ENCODE measurements at regions not wholly inside any gene's neighbourhood (a gene's known extent, or its start where the extent isn't known, plus 50 kb on each side); places are given as distances from the start of the nearest gene placed in this dataset.

DNA sequence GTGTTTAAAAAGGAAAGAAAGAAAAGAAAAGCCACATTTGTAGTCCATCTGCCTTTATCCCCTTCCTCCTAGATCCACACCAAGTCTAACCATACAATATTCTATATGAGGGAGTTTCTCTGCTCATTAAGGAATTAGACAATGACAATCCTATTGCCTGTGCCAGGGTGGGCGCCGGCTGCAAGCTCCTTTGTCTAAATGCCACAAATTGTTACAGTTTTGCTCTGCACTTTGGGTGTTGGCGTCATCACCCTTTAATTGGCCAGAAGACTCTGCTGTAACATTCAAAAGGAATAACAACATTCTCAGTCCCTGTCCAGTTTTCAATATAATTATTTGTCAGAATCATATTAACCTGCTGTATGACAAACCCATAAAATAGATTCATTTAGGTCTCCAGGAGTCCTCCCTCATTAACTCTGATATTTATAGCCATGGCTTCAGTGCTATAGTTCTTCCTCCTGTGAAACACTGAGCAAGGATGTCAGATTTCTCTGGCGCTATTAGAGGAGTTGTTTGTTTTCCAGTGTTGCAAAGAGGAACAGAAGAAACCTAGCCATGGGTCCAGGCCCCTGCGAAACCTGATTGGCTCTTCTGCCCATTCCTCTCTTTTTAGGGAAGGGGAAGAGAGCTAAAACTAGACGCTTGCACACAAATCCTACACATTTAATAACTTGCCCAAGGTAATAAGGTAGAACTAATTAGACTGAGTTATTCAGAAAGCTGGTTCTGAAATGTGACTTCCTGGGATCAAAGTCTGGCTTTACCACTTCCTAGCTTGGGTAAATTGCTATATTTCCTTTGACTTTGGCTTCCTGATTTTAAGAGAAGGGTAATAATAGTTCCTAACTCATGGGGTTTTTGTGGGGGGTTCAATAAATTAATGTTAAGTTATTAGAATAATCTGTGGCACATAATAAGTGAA is 112.4 kb downstream of the CD47 start:
- in situ Hi-C loops (cut with HindIII; ENCODE audit: low sequenced_read_pairs) = no loop called here
- H3K4me3 ChIP-seq (ENCODE audit: low read depth, low read length) = no peak overlapping the region
- no peak for DNase-seq (ENCODE audit: low read depth)
- TF ChIP-seq, protein P1, sequence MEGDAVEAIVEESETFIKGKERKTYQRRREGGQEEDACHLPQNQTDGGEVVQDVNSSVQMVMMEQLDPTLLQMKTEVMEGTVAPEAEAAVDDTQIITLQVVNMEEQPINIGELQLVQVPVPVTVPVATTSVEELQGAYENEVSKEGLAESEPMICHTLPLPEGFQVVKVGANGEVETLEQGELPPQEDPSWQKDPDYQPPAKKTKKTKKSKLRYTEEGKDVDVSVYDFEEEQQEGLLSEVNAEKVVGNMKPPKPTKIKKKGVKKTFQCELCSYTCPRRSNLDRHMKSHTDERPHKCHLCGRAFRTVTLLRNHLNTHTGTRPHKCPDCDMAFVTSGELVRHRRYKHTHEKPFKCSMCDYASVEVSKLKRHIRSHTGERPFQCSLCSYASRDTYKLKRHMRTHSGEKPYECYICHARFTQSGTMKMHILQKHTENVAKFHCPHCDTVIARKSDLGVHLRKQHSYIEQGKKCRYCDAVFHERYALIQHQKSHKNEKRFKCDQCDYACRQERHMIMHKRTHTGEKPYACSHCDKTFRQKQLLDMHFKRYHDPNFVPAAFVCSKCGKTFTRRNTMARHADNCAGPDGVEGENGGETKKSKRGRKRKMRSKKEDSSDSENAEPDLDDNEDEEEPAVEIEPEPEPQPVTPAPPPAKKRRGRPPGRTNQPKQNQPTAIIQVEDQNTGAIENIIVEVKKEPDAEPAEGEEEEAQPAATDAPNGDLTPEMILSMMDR (IDR thresholded peaks at IDR 0.05; ENCODE audit: low read depth, low read length, missing control alignments) = no peak

DNA sequence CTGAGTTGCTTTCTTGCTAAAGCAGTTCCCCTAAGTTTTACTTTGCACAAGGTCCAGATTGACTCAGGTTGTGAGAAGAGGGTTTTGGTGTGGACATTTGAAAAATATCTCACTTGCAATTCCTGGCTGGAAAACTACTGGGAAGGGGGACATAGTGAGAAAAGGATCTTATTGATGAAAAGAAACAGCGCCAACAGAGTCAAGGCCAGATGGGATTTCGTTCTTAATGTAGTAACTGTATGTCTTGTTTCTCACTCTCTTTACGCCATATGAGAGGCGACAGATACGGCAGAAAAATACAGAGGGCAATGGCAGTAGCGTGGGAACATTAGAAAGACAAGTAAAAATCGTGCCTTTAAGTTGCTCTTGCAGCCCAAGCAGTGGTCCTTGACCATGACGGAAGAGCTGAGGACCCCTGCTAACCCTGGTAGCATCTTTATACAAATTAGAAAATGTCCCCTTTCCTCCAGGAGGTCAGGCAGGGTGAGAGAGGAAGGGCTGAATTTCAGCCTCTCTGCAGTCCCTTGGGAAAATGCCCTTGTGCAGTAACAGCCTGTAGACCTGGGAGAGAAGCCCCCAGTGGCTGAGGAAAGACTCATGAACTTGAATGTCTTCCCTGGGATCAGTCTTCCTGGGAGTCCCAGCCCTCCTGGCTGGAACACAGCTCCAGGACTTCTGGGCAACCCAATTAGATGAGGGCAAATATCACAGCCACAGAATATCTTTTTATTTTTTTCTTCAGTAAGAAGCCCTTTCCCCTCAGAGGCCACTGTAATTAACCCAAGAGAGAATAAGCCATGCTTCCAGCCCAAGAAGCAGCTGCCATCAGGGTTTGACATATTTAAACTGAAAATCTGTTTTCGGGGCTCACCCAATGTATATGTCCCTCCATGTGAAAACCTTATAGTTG is 113.4 kb downstream of the CD47 start:
- in situ Hi-C loops (cut with HindIII; ENCODE audit: low sequenced_read_pairs) = no loop called here
- DNase-seq (ENCODE audit: low read depth) = no peak
- TF ChIP-seq, protein P1 (IDR thresholded peaks at IDR 0.05; ENCODE audit: low read depth, low read length, missing control alignments) = no peak
- H3K4me3 ChIP-seq (ENCODE audit: low read depth, low read length) = no peak overlapping the region

DNA sequence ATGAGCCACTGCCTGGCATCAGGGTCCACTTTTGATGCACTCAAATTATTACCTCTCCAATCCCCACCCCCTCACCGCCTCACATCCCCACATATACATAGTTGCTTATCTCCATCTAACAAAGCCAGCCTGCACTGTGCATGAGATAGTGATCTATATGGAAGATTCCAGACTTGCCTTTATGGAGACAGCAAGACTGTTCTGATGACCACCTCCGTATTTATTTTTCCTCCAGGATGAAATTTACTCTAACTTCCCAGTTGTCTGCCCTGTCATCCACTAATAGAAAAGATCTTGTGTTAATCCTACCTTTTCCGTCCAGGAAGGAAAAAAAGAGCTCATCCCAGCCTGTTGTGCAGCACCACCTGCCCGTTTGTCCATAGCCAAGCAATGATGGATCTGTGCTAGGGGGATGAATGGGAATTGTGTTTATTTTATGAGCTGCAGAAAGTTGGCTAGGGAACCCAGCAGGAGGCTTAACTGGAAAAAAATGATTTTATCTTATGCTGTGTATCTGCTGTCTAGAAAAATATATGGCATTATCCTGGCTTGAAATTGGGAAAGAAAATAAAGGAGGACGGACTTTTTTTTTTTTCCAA is 114.5 kb downstream of the CD47 start:
- DNase-seq (ENCODE audit: low read depth) = no peak
- no peak overlapping the region for H3K4me3 ChIP-seq (ENCODE audit: low read depth, low read length)
- in situ Hi-C loops (cut with HindIII; ENCODE audit: low sequenced_read_pairs) = no loop called here
- TF ChIP-seq, protein P1 (IDR thresholded peaks at IDR 0.05; ENCODE audit: low read depth, low read length, missing control alignments) = no peak

DNA sequence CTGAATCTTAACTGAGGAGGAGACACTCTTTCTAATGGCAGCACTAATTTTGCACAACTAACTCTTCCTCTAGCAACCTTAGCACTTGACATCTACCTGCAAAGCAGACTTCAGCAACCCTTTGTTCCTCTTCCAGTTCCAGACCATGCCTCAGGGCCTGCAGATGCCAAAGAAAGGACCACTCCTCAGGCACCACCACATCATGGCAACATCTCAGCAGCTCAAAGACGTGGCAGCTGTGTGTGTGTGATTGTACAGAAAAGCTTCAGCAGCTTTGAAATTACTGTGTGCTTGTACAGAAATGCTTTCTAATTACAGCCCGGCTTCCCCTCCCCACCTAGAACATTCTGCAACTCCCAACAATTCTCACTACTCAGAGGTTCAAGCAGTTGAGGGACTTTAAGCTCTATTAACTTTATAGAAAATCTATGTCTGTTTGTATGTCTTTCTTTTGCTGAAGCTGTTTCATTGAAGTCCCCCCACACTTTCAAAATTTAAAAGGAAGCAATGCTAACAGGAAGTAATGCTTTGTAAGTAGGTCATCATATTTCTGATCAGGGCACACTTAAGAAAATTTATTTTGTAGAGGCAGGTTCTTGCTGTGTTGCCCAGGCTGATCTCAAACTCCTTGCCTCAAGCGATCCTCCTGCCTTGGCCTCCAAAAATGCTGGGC is 115.2 kb downstream of the CD47 start:
- TF ChIP-seq, protein P1 (IDR thresholded peaks at IDR 0.05; ENCODE audit: low read depth, low read length, missing control alignments) = no peak
- DNase-seq (ENCODE audit: low read depth) = no peak
- in situ Hi-C loops (cut with HindIII; ENCODE audit: low sequenced_read_pairs) = no loop called here
- H3K4me3 ChIP-seq (ENCODE audit: low read depth, low read length) = no peak overlapping the region

DNA sequence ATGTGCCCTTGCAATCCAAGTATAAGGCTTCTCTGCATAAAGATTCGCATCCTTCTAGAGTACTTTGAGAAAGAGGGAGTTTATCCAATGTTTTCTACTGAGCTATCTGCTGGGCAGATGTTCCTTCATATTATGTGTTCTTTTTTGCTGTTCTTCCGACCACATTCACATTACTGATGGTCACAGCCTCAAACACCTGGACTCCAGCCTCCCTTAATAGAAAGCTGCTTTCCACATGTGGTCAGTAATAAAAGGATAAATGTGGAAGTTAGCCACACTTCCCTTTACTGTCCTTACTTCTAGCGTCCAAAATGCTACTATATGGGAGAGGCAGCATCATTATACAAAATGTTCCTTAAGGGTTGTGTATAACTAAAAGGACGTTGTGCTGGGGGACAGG is 116.9 kb downstream of the CD47 start:
- no peak overlapping the region for H3K4me3 ChIP-seq (ENCODE audit: low read depth, low read length)
- TF ChIP-seq, protein P1 (IDR thresholded peaks at IDR 0.05; ENCODE audit: low read depth, low read length, missing control alignments) = no peak
- in situ Hi-C loops (cut with HindIII; ENCODE audit: low sequenced_read_pairs) = no loop called here
- DNase-seq (ENCODE audit: low read depth) = no peak

DNA sequence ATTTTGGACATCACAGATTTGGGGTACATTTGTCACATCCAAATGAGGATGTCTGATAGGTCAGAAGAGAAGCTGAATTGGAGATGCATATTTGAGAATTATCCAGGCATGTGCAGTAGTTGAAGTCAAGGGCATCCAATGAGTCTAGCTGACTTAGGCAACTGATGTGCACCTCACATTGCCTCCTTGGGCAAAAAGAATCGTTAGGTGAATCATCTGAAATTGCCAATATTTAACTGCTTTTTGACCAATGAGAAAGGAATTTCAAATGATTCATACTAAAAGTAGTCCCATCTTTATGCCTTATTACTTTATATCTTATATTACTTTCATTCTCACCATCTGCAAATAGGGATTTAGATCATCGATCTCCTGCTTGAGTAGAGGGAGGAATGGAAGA is 117.7 kb downstream of the CD47 start:
- no peak for DNase-seq (ENCODE audit: low read depth)
- in situ Hi-C loops (cut with HindIII; ENCODE audit: low sequenced_read_pairs) = no loop called here
- H3K4me3 ChIP-seq (ENCODE audit: low read depth, low read length) = no peak overlapping the region
- TF ChIP-seq, protein P1 (IDR thresholded peaks at IDR 0.05; ENCODE audit: low read depth, low read length, missing control alignments) = no peak

All from astrocyte of the cerebellum (primary cell).